NCI-H1417 (cell line): ENCODE measurements at regions not wholly inside any gene's neighbourhood (a gene's known extent, or its start where the extent isn't known, plus 50 kb on each side); places are given as distances from the start of the nearest gene placed in this dataset.
"Not testable (repeated sequence)": the region's sequence is repeated elsewhere in the genome, so short reads cannot be mapped to it uniquely, and the experiment has no call there.

Source experiments
- DNase-seq, 3 experiments: peaks; one replicate each; lab custom pipeline; 2025; lab: John Stamatoyannopoulos, UW

DNA sequence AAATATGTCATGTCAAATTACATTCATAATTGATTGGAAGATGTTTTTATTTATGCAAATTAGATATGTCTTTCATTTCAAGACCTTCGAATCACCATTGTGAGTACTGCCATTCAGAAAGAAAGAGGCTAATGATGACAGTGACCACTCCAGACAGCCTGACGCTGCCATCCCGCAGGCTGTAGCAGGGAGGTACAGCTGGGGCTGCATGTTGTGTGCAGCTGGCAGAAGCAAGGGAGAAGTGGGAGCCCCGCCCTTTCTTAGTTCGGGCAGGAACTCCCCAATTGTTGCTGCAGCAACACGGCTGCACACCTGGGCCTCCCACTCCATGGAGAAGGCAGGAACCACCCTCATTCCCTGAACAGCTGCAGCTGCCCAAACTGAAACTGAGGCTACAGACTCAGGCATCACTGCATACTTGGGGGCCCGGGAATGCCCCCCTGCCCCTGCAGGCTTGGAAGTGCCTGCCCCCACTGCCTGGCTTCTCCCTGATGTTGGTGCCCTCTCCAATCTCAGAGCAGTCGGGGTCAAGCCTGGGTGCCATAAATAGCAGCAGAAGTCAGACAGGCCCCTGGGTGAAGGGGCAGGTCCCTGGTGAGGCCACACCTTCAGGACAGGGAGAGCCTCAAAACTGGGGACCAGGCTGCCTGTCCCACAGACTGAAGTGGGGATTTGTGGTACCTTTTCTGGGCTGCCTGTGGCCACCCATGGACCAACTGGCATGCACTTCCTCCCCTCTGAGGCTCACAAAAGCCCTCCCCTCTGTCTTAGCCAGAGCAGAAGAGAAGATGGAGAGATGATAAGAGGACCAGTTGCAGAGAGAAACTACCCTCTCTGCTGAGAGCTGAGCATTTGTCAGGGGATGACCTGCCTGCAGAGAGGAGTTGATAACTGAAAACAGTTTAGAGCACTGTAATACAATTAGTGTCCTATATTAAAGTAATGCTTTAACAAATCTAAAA lies 964.6 kb downstream of the SI start:
- DNase-seq = peak in 1 of 3 experiments; percentile 26

DNA sequence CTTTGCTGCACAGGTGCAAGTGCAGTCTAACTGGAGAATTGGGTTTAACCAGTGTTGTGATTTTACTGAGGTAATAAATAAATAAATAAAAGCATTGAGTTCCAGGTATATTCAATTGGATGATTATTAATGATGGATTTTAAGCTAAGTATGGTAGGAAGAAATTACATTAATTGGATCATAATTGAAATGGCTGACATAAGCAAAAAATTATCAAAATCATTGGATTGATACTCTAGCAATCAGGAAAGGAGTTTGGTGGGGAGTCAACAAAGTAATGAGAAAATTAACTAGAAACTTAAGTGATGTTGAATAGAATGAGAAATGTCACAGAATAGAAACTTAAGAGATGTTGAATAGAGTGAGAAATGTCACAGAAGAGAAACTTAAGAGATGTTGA lies 981.9 kb downstream of the SI start:
- DNase-seq = no peak

DNA sequence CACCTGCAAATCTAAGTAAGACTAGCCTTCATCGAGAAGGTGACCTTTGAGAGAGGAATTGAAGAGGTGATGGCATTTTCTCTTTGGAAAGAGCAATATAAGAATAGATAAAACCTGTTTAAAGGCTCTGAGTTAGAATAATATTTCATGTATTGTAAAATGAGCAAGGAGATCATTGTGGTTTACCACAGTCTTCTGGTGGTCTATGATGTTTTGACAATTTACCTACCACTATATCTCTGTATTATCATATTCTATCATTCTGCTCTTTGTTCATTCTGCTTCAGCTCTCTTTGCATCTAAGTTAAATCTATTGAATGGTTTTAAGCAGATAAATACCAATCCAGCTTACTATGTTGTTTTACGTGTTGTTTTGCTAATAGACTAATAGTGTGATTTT lies 982.3 kb downstream of the SI start:
- no peak for DNase-seq

DNA sequence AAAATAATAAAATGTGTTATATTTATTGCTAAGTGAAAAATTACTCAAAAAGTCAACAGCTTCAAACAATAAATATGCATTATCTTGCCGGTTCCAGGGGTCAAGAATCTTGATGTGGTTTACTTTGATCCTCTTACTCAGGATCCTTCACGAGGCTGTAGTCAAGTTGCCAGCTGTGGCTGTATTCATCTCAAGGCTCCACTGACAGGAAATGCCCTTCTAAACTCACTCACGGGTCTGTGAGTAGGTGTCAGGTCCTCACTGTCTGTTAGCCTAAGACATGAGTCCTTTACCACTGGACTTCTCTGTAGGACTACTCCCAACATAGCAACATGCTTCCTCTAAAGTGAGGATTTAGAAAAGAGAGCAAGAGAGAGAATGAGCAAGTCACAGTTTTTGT lies 983.0 kb downstream of the SI start:
- no peak for DNase-seq

DNA sequence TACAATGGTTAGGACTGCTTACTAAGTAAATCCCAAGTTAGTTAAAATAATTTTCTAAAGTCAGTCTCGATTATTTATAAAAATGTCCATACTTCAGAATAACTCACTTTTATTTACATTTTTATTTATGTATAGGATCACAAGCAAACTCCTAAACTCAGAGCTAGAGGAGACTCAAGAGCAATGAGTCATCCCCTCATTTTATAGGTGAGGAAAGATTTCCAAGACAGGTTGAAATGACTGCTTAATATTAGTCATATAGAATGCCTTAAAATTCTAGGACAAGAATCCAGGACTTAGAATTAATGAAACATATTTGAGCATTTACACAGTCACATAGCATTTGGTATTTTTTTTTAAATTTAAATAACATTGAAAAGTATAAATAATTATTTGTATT lies 983.8 kb downstream of the SI start:
- no peak for DNase-seq

DNA sequence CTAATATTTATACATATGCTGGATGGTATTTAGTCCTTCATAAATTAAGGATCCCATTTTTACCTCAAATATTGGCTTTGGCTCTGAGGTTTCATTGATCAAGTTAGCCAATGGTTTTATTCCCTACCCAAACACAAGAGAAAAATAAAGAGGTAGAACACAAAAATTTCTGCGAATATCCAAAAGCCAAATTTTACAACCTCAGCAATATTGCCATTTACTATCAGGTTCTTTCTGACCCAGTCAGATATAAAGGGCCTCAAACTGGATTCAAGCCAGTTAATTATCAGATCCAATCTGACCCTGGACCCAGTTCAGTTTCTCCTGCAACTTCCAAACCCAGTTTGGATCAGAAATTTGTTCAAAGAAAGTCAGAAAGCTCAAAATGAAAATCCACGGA lies 998.1 kb downstream of the SI start:
- DNase-seq = no peak

DNA sequence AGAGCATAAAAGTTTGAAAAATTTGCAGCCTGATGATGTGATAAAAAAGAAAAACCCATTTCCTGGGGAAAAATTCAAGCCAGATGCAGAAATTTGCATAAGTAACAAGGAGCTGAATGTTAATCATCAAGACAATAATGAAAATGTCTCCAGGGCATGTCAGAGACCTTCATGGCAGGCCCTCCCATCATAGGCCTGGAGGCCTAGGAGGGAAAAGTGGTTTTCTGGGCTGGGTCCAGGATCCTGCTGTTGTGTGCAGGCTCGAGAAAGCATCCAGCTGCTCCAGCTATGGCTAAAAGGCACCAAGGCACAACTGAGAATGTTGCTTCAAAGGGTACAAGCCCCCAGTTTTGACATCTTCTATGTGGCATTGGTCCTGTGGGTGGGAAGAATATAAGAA lies 1014.0 kb downstream of the SI start:
- DNase-seq = no peak

DNA sequence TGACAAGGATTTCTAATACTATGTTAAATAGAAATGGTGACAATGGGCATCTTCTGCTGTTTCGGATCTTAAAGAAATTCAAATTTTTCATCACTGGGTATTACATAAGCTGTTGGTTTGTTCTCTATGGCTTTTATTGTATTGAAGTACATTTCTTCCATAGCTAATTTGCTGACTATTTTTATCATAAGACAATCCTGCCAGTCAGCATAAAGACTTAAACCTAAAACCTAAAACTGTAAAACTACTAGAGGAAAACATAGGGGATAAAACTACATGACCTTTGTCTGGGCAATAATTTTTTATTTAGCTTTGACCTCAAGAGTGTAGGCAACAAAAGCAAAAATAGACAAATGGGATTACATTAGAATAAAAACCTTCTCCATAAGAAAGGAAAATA lies 1017.4 kb downstream of the SI start:
- no peak for DNase-seq

DNA sequence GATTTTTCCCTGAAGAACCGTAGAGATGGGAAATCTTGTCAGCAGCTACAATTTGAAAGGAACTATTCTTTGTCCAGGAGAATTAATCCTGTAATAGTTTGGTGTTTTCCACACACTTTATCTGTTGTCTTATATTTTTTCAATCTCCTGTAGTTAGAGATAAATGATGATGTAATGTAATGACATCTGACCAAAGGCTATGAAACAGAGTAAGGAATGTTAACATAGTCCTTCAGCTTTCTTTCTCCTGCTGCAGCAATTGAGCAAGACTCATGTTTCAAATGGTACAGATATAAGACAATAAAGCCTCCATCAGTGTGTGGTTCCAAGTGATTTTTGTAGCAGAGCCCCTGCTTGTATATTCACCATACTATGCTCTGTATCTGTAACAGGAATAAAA lies 1028.4 kb downstream of the SI start:
- no peak for DNase-seq

DNA sequence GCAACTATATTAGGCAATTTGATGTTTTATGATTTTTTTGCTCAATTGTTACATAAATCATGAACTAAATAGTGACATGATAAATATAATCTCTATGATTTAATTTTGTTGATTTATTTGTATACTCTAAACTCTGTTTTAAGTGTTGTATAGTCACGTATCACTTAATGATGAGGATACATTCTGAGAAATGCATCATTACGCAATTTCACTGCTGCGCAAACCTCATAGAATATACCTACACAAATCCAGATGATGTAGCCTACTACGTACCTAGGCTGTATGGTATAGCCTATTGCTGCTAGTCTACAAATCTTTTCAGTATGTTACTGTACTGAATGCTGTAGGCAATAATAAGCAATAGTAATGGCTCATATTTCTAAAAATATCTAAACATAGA lies 1029.8 kb downstream of the SI start:
- no peak for DNase-seq

DNA sequence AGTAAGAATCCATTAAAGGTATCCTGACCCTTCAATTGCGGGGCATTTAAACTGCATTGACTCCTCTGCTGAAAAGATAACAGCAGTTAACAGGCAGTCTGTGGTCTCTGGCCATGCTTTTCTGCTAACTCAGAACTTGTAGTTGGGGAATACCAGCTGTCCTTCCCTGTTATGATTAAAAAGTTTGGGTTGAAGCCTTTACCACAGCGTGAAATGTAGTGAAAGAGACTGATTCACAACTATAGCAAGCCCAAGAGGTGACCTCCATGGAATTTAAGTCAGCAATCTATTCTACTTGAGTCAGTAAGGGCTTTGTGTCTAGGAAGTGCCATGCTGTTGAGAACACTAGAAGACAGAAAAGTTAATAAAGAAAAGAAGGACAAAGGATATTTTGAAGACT lies 1037.3 kb downstream of the SI start:
- DNase-seq = no peak

DNA sequence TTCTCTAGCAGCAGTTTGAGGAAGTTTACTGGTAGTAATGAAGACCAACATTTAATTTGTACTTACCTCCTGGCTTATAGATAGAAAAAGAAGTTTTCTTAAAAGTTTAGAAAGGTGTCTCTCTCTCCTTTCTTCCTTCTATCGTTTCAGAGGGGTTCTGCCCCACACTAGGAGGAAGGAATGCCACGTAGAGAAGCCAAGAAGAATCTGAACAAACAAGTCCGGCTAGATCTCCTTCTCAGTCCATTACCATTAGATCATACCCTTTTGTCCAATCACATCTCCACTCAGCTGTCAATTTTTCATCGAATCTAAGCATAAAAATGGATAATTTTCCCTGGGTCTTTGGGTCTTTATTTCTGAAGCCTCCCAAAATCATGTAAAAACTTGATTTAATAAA lies 1048.1 kb downstream of the SI start:
- DNase-seq = no peak

DNA sequence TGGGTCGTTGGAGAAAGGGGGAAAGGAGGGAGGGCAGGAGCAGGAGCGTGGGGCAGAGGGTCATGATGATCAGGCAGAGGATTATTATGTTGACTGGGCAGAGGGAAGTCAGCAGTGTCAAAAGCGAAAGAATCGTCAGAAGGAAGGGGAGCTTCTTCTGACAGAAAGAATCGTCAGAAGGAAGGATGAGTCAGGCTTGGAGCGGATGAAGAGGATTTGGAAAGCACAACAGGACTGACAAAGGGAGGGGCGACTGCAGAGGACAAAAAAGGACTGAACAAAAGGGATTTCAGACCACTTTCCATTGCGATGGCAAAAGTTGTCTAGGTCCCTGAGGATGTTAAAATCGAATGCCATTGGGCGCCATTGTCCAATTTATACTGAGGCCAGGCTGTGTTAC lies 1053.5 kb downstream of the SI start:
- no peak for DNase-seq

DNA sequence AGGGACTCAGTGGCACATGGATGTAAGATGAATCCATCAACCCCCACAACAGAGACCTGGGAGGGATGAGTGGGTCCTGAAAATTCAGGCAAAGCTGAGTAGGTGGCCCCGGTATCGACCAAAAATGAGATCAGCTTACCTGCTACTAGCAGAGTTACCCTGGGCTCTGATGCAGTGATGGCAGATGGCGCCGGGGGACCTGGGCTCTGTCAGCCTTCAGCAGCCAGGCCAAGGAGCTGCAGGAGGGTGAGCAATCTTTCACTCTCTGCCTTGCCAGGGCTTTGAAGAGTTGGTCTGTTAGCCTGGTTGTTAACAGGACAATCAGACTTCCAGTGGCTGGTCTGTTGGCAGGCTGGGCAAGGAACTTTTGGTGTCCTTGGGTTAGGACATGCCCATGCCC lies 1054.8 kb downstream of the SI start:
- no peak for DNase-seq

DNA sequence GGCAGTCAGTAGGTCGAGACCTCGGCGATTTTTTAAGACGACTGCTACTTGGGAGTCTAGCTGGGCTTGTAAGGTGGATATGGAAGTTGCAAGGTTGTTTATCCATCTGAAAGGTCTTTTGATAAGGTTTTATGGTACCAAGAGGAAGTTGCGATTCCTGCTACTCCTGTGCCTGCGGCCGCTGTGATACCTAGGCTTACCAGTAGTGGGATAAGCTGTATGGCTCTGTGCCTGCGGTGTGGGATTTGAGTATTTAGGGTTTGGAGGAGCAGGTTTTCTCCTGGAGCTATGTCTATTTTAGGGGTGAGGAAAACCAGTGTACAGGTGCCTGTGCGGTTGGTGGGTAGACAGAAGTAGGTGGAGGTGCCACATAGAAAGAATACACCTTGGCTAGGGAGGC lies 1059.8 kb downstream of the SI start:
- no peak for DNase-seq

DNA sequence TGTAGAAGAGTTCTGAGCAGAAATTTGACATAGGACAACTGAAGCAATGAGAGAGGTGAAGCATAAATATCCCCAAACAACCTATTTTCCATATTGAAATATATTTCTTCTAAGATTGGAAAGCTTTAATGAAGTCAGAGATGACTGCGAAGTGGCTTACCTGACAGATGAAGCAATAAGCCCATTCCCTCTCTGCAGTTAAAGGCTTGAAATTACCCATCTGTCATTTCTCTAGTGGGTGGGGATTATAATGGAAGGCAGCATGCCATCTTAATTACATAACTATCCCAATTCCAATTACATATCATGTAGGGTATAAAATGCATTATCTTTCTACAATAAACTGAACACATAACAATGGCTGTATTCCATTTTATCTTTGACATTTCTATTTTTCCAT lies 1070.5 kb downstream of the SI start:
- peak in 1 of 3 experiments; percentile 38 for DNase-seq

DNA sequence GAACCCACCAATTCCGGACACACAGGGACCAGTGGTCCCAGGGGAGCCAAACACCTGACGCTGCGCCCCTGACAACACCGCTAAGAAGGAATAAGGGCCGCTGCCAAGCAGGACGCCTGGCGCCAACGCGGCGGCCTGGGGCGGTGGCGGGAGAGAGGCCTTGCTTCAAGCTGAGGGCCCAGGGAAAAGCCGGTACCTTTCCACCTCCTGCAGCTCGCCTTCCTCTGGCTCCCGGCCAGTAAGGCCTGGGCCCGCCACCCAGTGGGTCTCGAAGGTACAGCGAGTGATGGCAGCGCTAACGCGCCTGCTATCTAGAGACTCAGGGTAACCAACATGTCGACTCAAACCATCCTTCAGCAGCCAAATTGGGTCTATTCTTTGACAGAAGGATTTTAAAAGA lies 1074.1 kb downstream of the SI start:
- DNase-seq = no peak

DNA sequence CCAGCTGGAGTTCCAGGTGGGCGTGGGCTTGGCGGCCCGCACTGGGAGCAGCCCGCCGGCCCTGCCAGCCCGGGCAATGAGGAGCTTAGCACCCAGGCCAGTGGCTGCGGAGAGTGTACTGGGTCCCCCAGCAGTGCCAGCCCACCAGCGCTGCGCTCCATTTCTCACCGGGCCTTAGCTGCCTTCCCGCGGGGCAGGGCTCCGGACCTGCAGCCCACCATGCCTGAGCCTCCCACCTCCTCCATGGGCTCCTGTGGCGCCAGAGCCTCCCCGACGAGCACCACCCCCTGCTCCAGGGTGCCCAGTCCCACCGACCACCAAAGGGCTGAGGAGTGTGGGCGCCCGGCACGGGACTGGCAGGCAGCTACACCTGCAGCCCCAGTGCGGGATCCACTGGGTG lies 1075.3 kb downstream of the SI start:
- not testable (repeated sequence) for DNase-seq

DNA sequence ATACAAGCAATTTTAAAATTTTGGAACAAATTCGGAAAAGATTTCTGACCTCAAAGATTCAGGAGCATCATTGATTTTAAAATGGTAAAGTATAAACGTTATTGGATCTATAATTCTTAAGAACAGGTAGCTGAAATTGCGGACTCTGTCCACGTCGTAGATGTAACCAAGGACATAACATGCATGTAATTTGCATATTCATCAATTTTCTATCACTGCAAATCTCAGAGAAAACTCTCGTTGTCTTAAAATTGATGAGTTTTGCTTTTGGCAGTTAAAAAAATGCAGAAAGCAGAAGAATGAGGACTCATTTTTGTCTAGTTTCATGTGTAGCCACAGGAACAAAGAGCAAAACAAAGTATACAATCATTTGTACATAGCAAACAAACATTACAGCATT lies 1094.4 kb downstream of the SI start:
- no peak for DNase-seq

DNA sequence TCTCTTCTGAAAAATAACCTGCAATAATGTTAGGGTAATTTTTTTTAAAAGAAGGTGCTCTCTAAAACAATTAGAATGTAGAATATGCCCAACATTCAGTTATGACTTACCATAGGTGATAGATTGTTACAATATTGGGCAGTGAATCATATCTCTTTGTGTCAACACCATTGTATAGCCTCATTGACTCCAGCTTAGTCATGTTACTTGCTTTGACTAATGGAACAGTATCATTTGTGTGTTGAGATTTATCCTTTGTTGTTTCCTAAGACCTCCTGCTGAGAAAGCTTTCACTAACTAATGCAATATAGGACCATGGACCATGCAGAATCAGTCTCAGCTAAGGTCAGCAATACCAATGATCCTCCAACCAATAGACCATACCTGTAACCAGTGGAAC lies 1106.4 kb downstream of the SI start:
- DNase-seq = peak in 1 of 3 experiments; percentile 44

DNA sequence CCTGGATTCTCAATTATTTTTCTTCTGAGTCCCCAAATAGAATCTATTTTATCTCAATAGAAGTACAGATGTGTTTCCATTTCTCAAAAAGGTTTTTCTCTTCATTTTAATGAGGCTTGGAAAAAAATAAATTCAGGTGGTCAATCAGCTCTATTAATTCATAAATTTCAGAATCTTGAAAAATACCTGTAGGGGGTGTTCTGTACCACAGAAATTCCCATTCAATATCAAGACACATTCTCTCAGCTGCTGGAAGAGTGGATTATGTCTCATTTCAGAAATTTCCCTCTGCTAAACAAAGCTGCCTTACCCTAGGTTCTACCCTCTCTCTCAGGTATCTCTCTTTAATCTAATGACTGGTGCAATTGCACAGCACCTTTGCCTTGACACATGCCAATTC lies 1121.2 kb downstream of the SI start:
- DNase-seq = peak in 2 of 3 experiments; percentile 11 to 52

DNA sequence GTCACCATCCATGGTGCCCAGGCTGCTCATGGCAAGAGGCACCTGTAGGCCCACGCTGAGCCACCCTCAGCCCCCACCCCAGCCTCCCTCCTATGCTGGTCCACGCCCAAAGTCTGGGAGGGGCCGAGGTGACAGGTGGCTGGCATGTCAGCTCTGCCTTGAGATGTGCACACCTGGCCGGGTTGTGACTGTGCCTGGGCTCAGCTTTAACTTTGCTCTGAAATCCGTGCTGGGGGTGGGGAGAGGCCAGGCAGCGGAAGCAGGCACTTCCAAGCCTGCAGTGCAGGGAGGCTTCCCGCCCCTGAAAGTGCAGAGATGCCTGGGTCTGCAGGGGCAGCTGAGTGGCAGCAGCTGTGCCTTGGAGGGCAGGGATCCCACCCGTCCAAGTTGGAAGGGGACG lies 1124.8 kb downstream of the SI start:
- DNase-seq = peak in 2 of 3 experiments; percentile 15 to 23

DNA sequence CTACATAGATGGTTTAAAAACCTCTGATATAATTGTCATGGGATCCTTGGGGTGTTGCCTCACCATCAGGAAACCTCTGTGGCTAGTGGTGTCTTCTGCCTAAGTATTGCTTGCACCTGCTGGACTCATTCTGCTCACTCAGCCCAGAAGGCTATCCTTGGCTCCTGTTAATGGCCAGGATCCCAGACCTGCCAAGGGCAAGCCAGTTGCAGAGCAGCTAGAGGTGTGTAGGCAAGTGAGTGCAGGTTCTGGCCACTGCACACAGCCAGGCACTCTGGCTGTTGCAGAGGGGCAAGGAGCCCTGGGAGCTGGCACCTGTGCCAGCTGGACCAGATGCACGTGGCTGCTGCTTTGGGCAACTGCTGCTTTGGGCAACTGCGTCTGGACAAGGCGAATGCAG lies 1125.8 kb downstream of the SI start:
- peak in 1 of 3 experiments; percentile 7 for DNase-seq

DNA sequence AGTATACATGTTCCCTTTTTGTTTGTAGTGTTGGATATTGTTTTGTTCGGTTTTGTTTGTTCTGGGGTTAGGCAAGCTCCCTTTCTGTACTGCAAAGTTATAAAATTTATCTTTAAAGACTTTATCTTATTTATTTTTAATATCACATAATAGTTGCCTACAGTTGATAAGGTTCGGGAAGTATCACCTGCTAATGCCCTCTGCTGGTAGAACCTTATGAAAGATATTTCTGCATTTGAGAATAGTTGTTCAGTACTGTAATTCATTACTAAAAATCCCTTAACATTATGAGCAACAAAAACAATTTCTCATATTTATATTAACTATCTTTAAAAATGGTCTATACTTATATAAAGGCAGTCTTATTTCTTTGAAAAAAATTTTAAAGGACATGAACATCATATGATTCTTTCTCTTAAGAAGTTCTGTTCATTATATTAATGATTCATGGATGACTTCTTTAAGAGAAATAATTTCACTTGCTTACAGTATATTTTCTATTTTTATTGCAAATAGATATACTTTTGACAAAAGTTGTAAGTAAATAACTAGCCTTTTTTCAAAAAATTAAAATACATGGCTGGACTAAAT lies 1126.8 kb downstream of the SI start:
- DNase-seq = peak in 1 of 3 experiments; percentile 56
